ENCODE measurements at regions not wholly inside any gene's neighbourhood (a gene's known extent, or its start where the extent isn't known, plus 50 kb on each side); places are given as distances from the start of the nearest gene placed in this dataset.

- TF ChIP-seq, protein P1, sequence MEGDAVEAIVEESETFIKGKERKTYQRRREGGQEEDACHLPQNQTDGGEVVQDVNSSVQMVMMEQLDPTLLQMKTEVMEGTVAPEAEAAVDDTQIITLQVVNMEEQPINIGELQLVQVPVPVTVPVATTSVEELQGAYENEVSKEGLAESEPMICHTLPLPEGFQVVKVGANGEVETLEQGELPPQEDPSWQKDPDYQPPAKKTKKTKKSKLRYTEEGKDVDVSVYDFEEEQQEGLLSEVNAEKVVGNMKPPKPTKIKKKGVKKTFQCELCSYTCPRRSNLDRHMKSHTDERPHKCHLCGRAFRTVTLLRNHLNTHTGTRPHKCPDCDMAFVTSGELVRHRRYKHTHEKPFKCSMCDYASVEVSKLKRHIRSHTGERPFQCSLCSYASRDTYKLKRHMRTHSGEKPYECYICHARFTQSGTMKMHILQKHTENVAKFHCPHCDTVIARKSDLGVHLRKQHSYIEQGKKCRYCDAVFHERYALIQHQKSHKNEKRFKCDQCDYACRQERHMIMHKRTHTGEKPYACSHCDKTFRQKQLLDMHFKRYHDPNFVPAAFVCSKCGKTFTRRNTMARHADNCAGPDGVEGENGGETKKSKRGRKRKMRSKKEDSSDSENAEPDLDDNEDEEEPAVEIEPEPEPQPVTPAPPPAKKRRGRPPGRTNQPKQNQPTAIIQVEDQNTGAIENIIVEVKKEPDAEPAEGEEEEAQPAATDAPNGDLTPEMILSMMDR (IDR thresholded peaks at IDR 0.05) = no peak
- TF ChIP-seq POLR2A (IDR thresholded peaks at IDR 0.05) (no peak), EP300 (IDR thresholded peaks at IDR 0.05) (no peak)
Measured at GRCh38 chr5:159560088-159560487, 229.8 kb upstream of the IL12B start.

Data from gastroesophageal sphincter (tissue), 3 donors.